Right atrium auricular region (tissue), 2 donors: ENCODE measurements at regions not wholly inside any gene's neighbourhood (a gene's known extent, or its start where the extent isn't known, plus 50 kb on each side); places are given as distances from the start of the nearest gene placed in this dataset.

Experiments
- DNase-seq: peaks from one replicate; pipeline ENCODE4 v3.0.0-alpha.2; 2019; ENCODE audit warnings: low spot score
- H3K27ac ChIP-seq, 2 donors: fragments of 200-600 bp; sonication (generic); 1 replicate in 1 of 2; 2 replicates in 1 of 2; pipeline ENCODE4 v1.5.1; 2016 to 2019
- H3K27me3 ChIP-seq, 2 donors: fragments of 200-600 bp; sonication (generic); one replicate each; pipeline versions ENCODE4 v1.5.1 to v1.6.0; 2017 to 2019
- H3K36me3 ChIP-seq: fragments of 200-600 bp; sonication (generic); one replicate; pipeline ENCODE4 v1.5.1; 2016
- H3K4me1 ChIP-seq, 2 donors: fragments of 200-600 bp; sonication (generic); one replicate each; pipeline versions ENCODE4 v1.5.1 to v1.6.0; 2017 to 2019
- H3K4me3 ChIP-seq, 2 donors: fragments of 200-600 bp; sonication (generic); 1 replicate in 1 of 2; 2 replicates in 1 of 2; pipeline ENCODE4 v1.5.1; 2017 to 2019; ENCODE audit warnings: mild to moderate bottlenecking in 1 of 2, moderate library complexity in 1 of 2
- H3K9me3 ChIP-seq, 2 donors: fragments of 200-600 bp; sonication (generic); one replicate each; pipeline ENCODE4 v1.5.1; 2019
- TF ChIP-seq, protein P1 (sequence below), 2 donors: fragments of 200-600 bp; sonication (generic); IDR thresholded peaks; one replicate each; pipeline ENCODE4 v1.5.1; 2019; ENCODE audit warnings: antibody characterized with exemption in 2 of 2

DNA sequence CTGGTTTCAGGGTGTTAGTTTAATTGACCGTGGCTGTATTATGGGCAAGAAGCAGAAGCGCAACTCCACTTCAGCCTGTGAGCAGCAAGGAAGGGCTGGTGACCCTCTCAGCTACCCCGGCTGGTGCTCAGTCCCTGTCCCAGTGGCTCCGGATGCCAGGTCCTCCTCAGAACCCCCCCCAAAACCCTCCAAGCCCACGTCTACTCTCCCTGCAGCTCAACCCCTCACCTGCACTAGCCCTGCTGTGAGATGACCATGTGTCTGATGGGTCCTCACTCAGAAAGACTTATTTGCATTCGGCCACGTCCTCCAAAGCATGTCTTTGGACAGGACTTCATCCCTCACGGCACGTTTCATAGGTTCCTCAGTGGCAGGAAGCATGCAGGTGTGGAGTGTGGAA lies 119.7 kb upstream of the ALKAL2 start:
- Histone ChIP-seq H3K4me3 (no peak overlapping the region), H3K36me3 (no peaks in the 10 kb centered on the region), H3K4me1 (no peaks in the 10 kb centered on the region), H3K9me3 (peaks cover 0 to 5% of the 10 kb centered on the region in 2 donors), H3K27me3 (no peaks in the 10 kb centered on the region), H3K27ac (no peak overlapping the region)
- TF ChIP-seq, protein P1, sequence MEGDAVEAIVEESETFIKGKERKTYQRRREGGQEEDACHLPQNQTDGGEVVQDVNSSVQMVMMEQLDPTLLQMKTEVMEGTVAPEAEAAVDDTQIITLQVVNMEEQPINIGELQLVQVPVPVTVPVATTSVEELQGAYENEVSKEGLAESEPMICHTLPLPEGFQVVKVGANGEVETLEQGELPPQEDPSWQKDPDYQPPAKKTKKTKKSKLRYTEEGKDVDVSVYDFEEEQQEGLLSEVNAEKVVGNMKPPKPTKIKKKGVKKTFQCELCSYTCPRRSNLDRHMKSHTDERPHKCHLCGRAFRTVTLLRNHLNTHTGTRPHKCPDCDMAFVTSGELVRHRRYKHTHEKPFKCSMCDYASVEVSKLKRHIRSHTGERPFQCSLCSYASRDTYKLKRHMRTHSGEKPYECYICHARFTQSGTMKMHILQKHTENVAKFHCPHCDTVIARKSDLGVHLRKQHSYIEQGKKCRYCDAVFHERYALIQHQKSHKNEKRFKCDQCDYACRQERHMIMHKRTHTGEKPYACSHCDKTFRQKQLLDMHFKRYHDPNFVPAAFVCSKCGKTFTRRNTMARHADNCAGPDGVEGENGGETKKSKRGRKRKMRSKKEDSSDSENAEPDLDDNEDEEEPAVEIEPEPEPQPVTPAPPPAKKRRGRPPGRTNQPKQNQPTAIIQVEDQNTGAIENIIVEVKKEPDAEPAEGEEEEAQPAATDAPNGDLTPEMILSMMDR (IDR thresholded peaks at IDR 0.05), result no peak
- no peak for DNase-seq

- H3K36me3 ChIP-seq, result no peaks in the 10 kb centered on the region
- no peak overlapping the region for H3K27ac ChIP-seq
- no peak overlapping the region for H3K4me3 ChIP-seq
- TF ChIP-seq, protein P1 (IDR thresholded peaks at IDR 0.05), result no peak
- H3K9me3 ChIP-seq, result no peaks in the 10 kb centered on the region
- DNase-seq, result no peak
- no peaks in the 10 kb centered on the region for H3K4me1 ChIP-seq
- H3K27me3 ChIP-seq, result no peaks in the 10 kb centered on the region
Measured at GRCh38 chr2:406876-407275, 119.0 kb upstream of the ALKAL2 start.

- Histone ChIP-seq H3K36me3 (no peaks in the 10 kb centered on the region), H3K27ac (no peak overlapping the region), H3K27me3 (no peaks in the 10 kb centered on the region), H3K4me1 (no peaks in the 10 kb centered on the region), H3K4me3 (no peak overlapping the region), H3K9me3 (no peaks in the 10 kb centered on the region)
- TF ChIP-seq, protein P1 (IDR thresholded peaks at IDR 0.05), result no peak
- no peak for DNase-seq
Measured at GRCh38 chr2:406231-406630, 118.3 kb upstream of the ALKAL2 start.

DNA sequence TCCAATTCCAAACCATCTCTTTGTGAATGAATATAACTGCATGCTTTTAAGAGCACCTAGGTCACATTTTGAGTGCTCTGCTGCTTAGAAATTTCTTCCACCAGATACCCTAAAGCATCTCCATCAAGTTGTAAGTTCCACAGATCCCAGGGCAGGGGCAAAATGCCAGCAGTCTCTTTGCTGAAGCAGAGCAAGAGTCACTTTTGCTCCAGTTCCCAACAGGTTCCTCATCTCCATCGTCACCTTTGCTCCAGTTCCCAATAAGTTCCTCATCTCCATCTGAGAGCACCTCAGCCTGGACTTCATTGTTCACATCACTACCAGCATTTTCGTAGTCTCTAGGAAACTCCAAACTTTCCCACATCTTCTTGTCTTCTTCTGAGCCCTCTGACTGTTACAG lies 116.7 kb upstream of the ALKAL2 start:
- no peak for DNase-seq
- Histone ChIP-seq H3K4me1 (no peaks in the 10 kb centered on the region), H3K4me3 (no peak overlapping the region), H3K27me3 (no peaks in the 10 kb centered on the region), H3K9me3 (no peaks in the 10 kb centered on the region), H3K27ac (no peak overlapping the region), H3K36me3 (no peaks in the 10 kb centered on the region)
- TF ChIP-seq, protein P1 (IDR thresholded peaks at IDR 0.05), result no peak

GRCh38 chr2:403682-404081 lies 115.8 kb upstream of the ALKAL2 start:
- Histone ChIP-seq H3K36me3 (no peaks in the 10 kb centered on the region), H3K27ac (no peak overlapping the region), H3K4me1 (no peaks in the 10 kb centered on the region), H3K27me3 (no peaks in the 10 kb centered on the region), H3K4me3 (no peak overlapping the region), H3K9me3 (no peaks in the 10 kb centered on the region)
- TF ChIP-seq, protein P1 (IDR thresholded peaks at IDR 0.05), result no peak
- no peak for DNase-seq

GRCh38 chr2:402721-403120 lies 114.8 kb upstream of the ALKAL2 start:
- DNase-seq, result no peak
- Histone ChIP-seq H3K4me1 (no peaks in the 10 kb centered on the region), H3K36me3 (no peaks in the 10 kb centered on the region), H3K4me3 (no peak overlapping the region), H3K27ac (no peak overlapping the region), H3K27me3 (no peaks in the 10 kb centered on the region), H3K9me3 (no peaks in the 10 kb centered on the region)
- TF ChIP-seq, protein P1 (IDR thresholded peaks at IDR 0.05), result no peak
